HL-60 (cell line): ENCODE measurements at regions not wholly inside any gene's neighbourhood (a gene's known extent, or its start where the extent isn't known, plus 50 kb on each side); places are given as distances from the start of the nearest gene placed in this dataset.

Experiments
- CTCF ChIP-seq: IDR thresholded peaks from one replicate; pipeline ENCODE4 v1.5.1; 2011; ENCODE audit warnings: low read length, control low read depth, inconsistent platforms; ENCODE audit not compliant: insufficient read depth
- POLR2AphosphoS5 ChIP-seq: IDR thresholded peaks from 2 replicates; pipeline ENCODE4 v1.6.1; 2012; ENCODE audit warnings: low read depth
- REST ChIP-seq: IDR thresholded peaks from 2 replicates; pipeline ENCODE4 v1.6.1; 2012; ENCODE audit warnings: low read depth; ENCODE audit not compliant: insufficient replicate concordance
- SPI1 ChIP-seq: IDR thresholded peaks from 2 replicates; pipeline ENCODE4 v1.6.1; 2012; ENCODE audit warnings: low read depth, mild to moderate bottlenecking, borderline replicate concordance

GRCh38 chr6:19608546-19608945 is 228.6 kb upstream of the ID4 start:
- TF ChIP-seq CTCF (no peak), POLR2AphosphoS5 (no peak), SPI1 (no peak), REST (no peak)
